Muscle layer of duodenum (tissue), 2 donors: ENCODE measurements at regions not wholly inside any gene's neighbourhood (a gene's known extent, or its start where the extent isn't known, plus 50 kb on each side); places are given as distances from the start of the nearest gene placed in this dataset.

Experiments
- H3K27ac ChIP-seq: one replicate; pipeline ENCODE4 v1.7.0; 2013; ENCODE audit warnings: mild to moderate bottlenecking, low read length
- H3K27me3 ChIP-seq: one replicate; pipeline ENCODE4 v1.7.0; 2013; ENCODE audit warnings: low read depth, mild to moderate bottlenecking, control low read depth, low read length
- H3K36me3 ChIP-seq, 2 donors: one replicate each; pipeline ENCODE4 v1.7.0; 2013; ENCODE audit warnings: low read length in 2 of 2, control low read depth in 1 of 2, mild to moderate bottlenecking in 1 of 2; ENCODE audit not compliant: insufficient read depth in 2 of 2, control insufficient read depth in 1 of 2
- H3K4me1 ChIP-seq, 2 donors: one replicate each; pipeline ENCODE4 v1.7.0; 2013; ENCODE audit warnings: low read length in 2 of 2, mild to moderate bottlenecking in 2 of 2, control low read depth in 1 of 2, moderate library complexity in 1 of 2; ENCODE audit not compliant: insufficient read depth in 2 of 2, control insufficient read depth in 1 of 2
- H3K4me3 ChIP-seq, 2 donors: one replicate each; pipeline ENCODE4 v1.7.0; 2013; ENCODE audit warnings: low read length in 2 of 2, low read depth in 1 of 2, mild to moderate bottlenecking in 1 of 2
- H3K9me3 ChIP-seq, 2 donors: one replicate each; pipeline ENCODE4 v1.7.0; 2013; ENCODE audit warnings: low read length in 2 of 2, control low read depth in 1 of 2, mild to moderate bottlenecking in 1 of 2; ENCODE audit not compliant: control insufficient read depth in 1 of 2
- donor health status: healthy.

GRCh38 chr2:217459016-217459415 is 543.8 kb downstream of the TNS1 start:
- H3K27ac ChIP-seq: no peak overlapping the region
- H3K27me3 ChIP-seq: no peaks in the 10 kb centered on the region
- H3K9me3 ChIP-seq: no peaks in the 10 kb centered on the region
- H3K36me3 ChIP-seq: no peaks in the 10 kb centered on the region
- H3K4me3 ChIP-seq: no peak overlapping the region
- peaks cover 0 to 6% of the 10 kb centered on the region in 2 donors for H3K4me1 ChIP-seq

GRCh38 chr2:217456016-217456415 is 546.8 kb downstream of the TNS1 start:
- Histone ChIP-seq H3K27ac (no peak overlapping the region), H3K36me3 (no peaks in the 10 kb centered on the region), H3K4me3 (no peak overlapping the region), H3K4me1 (no peaks in the 10 kb centered on the region), H3K27me3 (no peaks in the 10 kb centered on the region), H3K9me3 (no peaks in the 10 kb centered on the region)

DNA sequence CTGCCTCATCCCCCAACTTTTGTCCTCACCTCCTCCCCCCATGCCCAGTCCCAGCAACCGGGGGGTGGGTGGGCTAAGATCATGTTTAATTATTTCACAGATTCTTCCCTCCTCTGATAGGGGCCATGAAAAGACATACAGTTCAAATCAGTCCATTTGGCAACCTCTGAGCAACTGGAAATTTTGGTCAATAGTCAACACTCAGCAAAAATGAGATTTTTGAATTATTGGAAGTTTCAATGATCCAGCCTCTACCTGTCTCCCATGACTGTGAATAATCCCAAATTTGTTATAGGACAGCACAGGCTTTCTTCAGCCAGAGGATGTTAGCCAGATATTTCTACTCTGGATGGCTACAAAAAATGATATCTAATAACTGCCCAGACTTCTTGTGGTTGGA is 549.9 kb downstream of the TNS1 start:
- Histone ChIP-seq H3K4me3 (no peak overlapping the region), H3K36me3 (no peaks in the 10 kb centered on the region), H3K9me3 (no peaks in the 10 kb centered on the region), H3K27ac (no peak overlapping the region), H3K4me1 (no peaks in the 10 kb centered on the region), H3K27me3 (no peaks in the 10 kb centered on the region)

- Histone ChIP-seq H3K4me1 (no peaks in the 10 kb centered on the region), H3K4me3 (no peak overlapping the region), H3K9me3 (no peaks in the 10 kb centered on the region), H3K27me3 (no peaks in the 10 kb centered on the region), H3K27ac (no peak overlapping the region), H3K36me3 (no peaks in the 10 kb centered on the region)
Measured at GRCh38 chr2:217451666-217452065, 551.1 kb downstream of the TNS1 start.

GRCh38 chr2:217449444-217449843 is 553.4 kb downstream of the TNS1 start:
- Histone ChIP-seq H3K9me3 (no peaks in the 10 kb centered on the region), H3K4me3 (no peak overlapping the region)

GRCh38 chr2:217448860-217449259 is 553.9 kb downstream of the TNS1 start:
- peaks cover 0 to 3% of the 10 kb centered on the region in 2 donors for H3K4me1 ChIP-seq
- H3K4me3 ChIP-seq: no peak overlapping the region
- H3K36me3 ChIP-seq: no peaks in the 10 kb centered on the region
- H3K27ac ChIP-seq: no peak overlapping the region
- H3K27me3 ChIP-seq: no peaks in the 10 kb centered on the region
- no peaks in the 10 kb centered on the region for H3K9me3 ChIP-seq

More at GRCh38 chr2:217449444-217449843, 553.4 kb downstream of the TNS1 start:
- no peaks in the 10 kb centered on the region for H3K36me3 ChIP-seq
- H3K27ac ChIP-seq: no peak overlapping the region
- H3K27me3 ChIP-seq: no peaks in the 10 kb centered on the region
- H3K4me1 ChIP-seq: peaks cover 0 to 3% of the 10 kb centered on the region in 2 donors

- no peaks in the 10 kb centered on the region for H3K9me3 ChIP-seq
- H3K36me3 ChIP-seq: no peaks in the 10 kb centered on the region
- H3K4me1 ChIP-seq: peaks cover 0 to 3% of the 10 kb centered on the region in 2 donors
- no peaks in the 10 kb centered on the region for H3K27me3 ChIP-seq
- no peak overlapping the region for H3K4me3 ChIP-seq
- H3K27ac ChIP-seq: no peak overlapping the region
Measured at GRCh38 chr2:217445723-217446122, 557.1 kb downstream of the TNS1 start.

- Histone ChIP-seq H3K9me3 (no peaks in the 10 kb centered on the region), H3K27me3 (no peaks in the 10 kb centered on the region)
Measured at GRCh38 chr2:217444932-217445331, 557.9 kb downstream of the TNS1 start.

GRCh38 chr2:217444509-217444908 is 558.3 kb downstream of the TNS1 start:
- Histone ChIP-seq H3K27ac (no peak overlapping the region), H3K27me3 (no peaks in the 10 kb centered on the region), H3K4me1 (peaks cover 0 to 3% of the 10 kb centered on the region in 2 donors), H3K4me3 (no peak overlapping the region), H3K9me3 (no peaks in the 10 kb centered on the region), H3K36me3 (no peaks in the 10 kb centered on the region)

More at GRCh38 chr2:217444932-217445331, 557.9 kb downstream of the TNS1 start:
- H3K36me3 ChIP-seq: no peaks in the 10 kb centered on the region
- peaks cover 0 to 3% of the 10 kb centered on the region in 2 donors for H3K4me1 ChIP-seq
- no peak overlapping the region for H3K27ac ChIP-seq
- H3K4me3 ChIP-seq: no peak overlapping the region

DNA sequence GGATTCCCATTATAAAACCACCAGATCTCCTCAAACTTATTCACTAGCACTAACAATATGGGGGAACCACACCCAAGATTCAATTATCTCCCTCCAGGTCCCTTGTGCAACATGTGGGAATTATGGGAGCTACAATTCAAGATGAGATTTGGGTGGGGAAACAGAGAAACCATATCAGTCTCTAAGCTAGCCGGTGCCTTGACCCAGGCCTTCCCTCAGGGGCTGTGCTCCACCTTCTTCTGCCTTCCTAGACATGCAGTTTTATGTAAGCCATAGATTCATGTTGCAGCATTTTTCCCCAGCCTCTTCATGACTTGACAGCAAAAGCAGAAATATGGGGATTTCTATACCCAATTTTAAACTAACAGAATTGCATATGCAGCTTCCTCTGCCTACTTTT is 559.2 kb downstream of the TNS1 start:
- Histone ChIP-seq H3K9me3 (no peaks in the 10 kb centered on the region), H3K27me3 (no peaks in the 10 kb centered on the region), H3K27ac (no peak overlapping the region), H3K4me3 (no peak overlapping the region), H3K36me3 (no peaks in the 10 kb centered on the region), H3K4me1 (peaks cover 0 to 3% of the 10 kb centered on the region in 2 donors)

- Histone ChIP-seq H3K36me3 (no peaks in the 10 kb centered on the region), H3K4me3 (no peak overlapping the region), H3K9me3 (no peaks in the 10 kb centered on the region), H3K4me1 (peaks cover 6 to 26% of the 10 kb centered on the region in 2 donors), H3K27ac (peak overlapping the region; percentile 17), H3K27me3 (no peaks in the 10 kb centered on the region)
Measured at GRCh38 chr2:217440000-217440399, 562.8 kb downstream of the TNS1 start.

- H3K4me3 ChIP-seq: no peak overlapping the region
- H3K9me3 ChIP-seq: no peaks in the 10 kb centered on the region
- no peaks in the 10 kb centered on the region for H3K27me3 ChIP-seq
- peaks cover 10 to 35% of the 10 kb centered on the region in 2 donors for H3K4me1 ChIP-seq
- H3K27ac ChIP-seq: no peak overlapping the region
- no peaks in the 10 kb centered on the region for H3K36me3 ChIP-seq
Measured at GRCh38 chr2:217438821-217439220, 564.0 kb downstream of the TNS1 start.
